ENCODE measurements at regions not wholly inside any gene's neighbourhood (a gene's known extent, or its start where the extent isn't known, plus 50 kb on each side); places are given as distances from the start of the nearest gene placed in this dataset.

- H3K9me3 ChIP-seq, result no peaks in the 10 kb centered on the region
- DNase-seq, result no peak
- intact Hi-C loops (cut with DNase I), result no loop called here
- no peak overlapping the region for H3K4me3 ChIP-seq
- H3K27ac ChIP-seq, result no peak overlapping the region
- H3K36me3 ChIP-seq, result no peaks in the 10 kb centered on the region
- no peak for ATAC-seq
- TF ChIP-seq CTCF (IDR thresholded peaks at IDR 0.05), result no peak
- no peaks in the 10 kb centered on the region for H3K27me3 ChIP-seq
- no peaks in the 10 kb centered on the region for H3K4me1 ChIP-seq
- 50 to 63% methylated on average over 2 of the region's 2 CpGs for WGBS, 2 donors
These were observed 167.1 kb upstream of the CRBN start for GRCh38 chr3:3346556-3346955.

- no peaks in the 10 kb centered on the region for H3K9me3 ChIP-seq
- WGBS, 2 donors, result 68 to 78% methylated on average over 2 of the region's 2 CpGs
- H3K27ac ChIP-seq, result no peak overlapping the region
- ATAC-seq, result no peak
- H3K36me3 ChIP-seq, result no peaks in the 10 kb centered on the region
- DNase-seq, result no peak
- no peak for TF ChIP-seq CTCF (IDR thresholded peaks at IDR 0.05)
- no peak overlapping the region for H3K4me3 ChIP-seq
- no peaks in the 10 kb centered on the region for H3K4me1 ChIP-seq
- intact Hi-C loops (cut with DNase I), result no loop called here
- H3K27me3 ChIP-seq, result no peaks in the 10 kb centered on the region
These were observed 162.7 kb upstream of the CRBN start for GRCh38 chr3:3342141-3342540.

GRCh38 chr3:3340965-3341895 lies 161.7 kb upstream of the CRBN start:
- H3K27ac ChIP-seq, result no peak overlapping the region
- no peaks in the 10 kb centered on the region for H3K4me1 ChIP-seq
- H3K36me3 ChIP-seq, result no peaks in the 10 kb centered on the region
- ATAC-seq, result no peak
- H3K9me3 ChIP-seq, result no peaks in the 10 kb centered on the region
- 77 to 78% methylated on average over 6 of the region's 6 CpGs for whole genome bisulfite sequencing, 2 donors
- no peak for TF ChIP-seq CTCF (IDR thresholded peaks at IDR 0.05)
- intact Hi-C loops (cut with DNase I), result no loop called here
- no peak overlapping the region for H3K4me3 ChIP-seq
- H3K27me3 ChIP-seq, result no peaks in the 10 kb centered on the region
- no peak for DNase-seq

- WGBS, 2 donors, result 82 to 86% methylated on average over 4 of the region's 4 CpGs
- ATAC-seq, result no peak
These were observed 161.0 kb upstream of the CRBN start for GRCh38 chr3:3340526-3340925.

More at GRCh38 chr3:3340526-3340925, 161.0 kb upstream of the CRBN start:
- Histone ChIP-seq H3K4me1 (no peaks in the 10 kb centered on the region), H3K36me3 (no peaks in the 10 kb centered on the region), H3K27ac (no peak overlapping the region), H3K27me3 (no peaks in the 10 kb centered on the region), H3K4me3 (no peak overlapping the region), H3K9me3 (no peaks in the 10 kb centered on the region)
- TF ChIP-seq CTCF (IDR thresholded peaks at IDR 0.05), result no peak
- no peak for DNase-seq
- intact Hi-C loops (cut with DNase I), result no loop called here
